Neuronal stem cell (in vitro differentiated cells): ENCODE measurements at regions not wholly inside any gene's neighbourhood (a gene's known extent, or its start where the extent isn't known, plus 50 kb on each side); places are given as distances from the start of the nearest gene placed in this dataset.

Source experiments
- DNase-seq: peaks from one replicate; pipeline ENCODE4 v3.0.0-alpha.2; 2013; ENCODE audit warnings: low spot score
- H2AFZ ChIP-seq: one replicate; pipeline ENCODE4 v1.6.1; 2013; ENCODE audit warnings: mild to moderate bottlenecking, low read length, inconsistent platforms
- H2AK5ac ChIP-seq: 2 replicates; pipeline ENCODE4 v1.6.1; 2013; ENCODE audit warnings: low read depth, mild to moderate bottlenecking, inconsistent platforms, low read length, moderate library complexity, mixed read lengths
- H2BK120ac ChIP-seq: 2 replicates; pipeline ENCODE4 v1.6.1; 2013; ENCODE audit warnings: low read depth, mild to moderate bottlenecking, inconsistent platforms, low read length, moderate library complexity, mixed read lengths
- H2BK12ac ChIP-seq: one replicate; pipeline ENCODE4 v1.6.1; 2013; ENCODE audit warnings: low read length, inconsistent platforms
- H2BK15ac ChIP-seq: 2 replicates; pipeline ENCODE4 v1.6.1; 2013; ENCODE audit warnings: mild to moderate bottlenecking, low read length, inconsistent platforms, mixed read lengths
- H2BK5ac ChIP-seq: one replicate; pipeline ENCODE4 v1.6.1; 2013; ENCODE audit warnings: inconsistent platforms, mild to moderate bottlenecking, low read length, moderate library complexity
- H3K14ac ChIP-seq: one replicate; pipeline ENCODE4 v1.6.1; 2013; ENCODE audit warnings: low read length, inconsistent platforms
- H3K18ac ChIP-seq: 2 replicates; pipeline ENCODE4 v1.6.1; 2013; ENCODE audit warnings: low read length, inconsistent platforms
- H3K23ac ChIP-seq: 2 replicates; pipeline ENCODE4 v1.6.1; 2013; ENCODE audit warnings: low read depth, mild to moderate bottlenecking, mixed read lengths, low read length, inconsistent platforms; ENCODE audit not compliant: poor library complexity
- H3K27ac ChIP-seq: replicated peaks from 3 replicates; pipeline ENCODE4 v1.5.1; 2013; ENCODE audit warnings: low read length, inconsistent platforms
- H3K27me3 ChIP-seq, 3 experiments: 2 replicates each; pipeline ENCODE4 v1.6.1; 2013; ENCODE audit warnings: low read length in 3 of 3, mild to moderate bottlenecking in 2 of 3, inconsistent platforms in 1 of 3, low read depth in 1 of 3, mixed read lengths in 1 of 3, moderate library complexity in 1 of 3; ENCODE audit not compliant: control insufficient read depth in 3 of 3, insufficient read depth in 3 of 3
- H3K36me3 ChIP-seq, 2 donors: replicated peaks in 1 of 2; 2 replicates each; pipeline ENCODE4 v1.6.1; 2013; ENCODE audit warnings: low read length in 2 of 2; ENCODE audit not compliant: control insufficient read depth in 2 of 2, insufficient read depth in 2 of 2
- H3K4ac ChIP-seq: 2 replicates; pipeline ENCODE4 v1.6.1; 2013; ENCODE audit warnings: inconsistent platforms, mild to moderate bottlenecking, low read length, moderate library complexity
- H3K4me1 ChIP-seq, 2 donors: 1 replicate in 1 of 2; 2 replicates in 1 of 2; pipeline ENCODE4 v1.6.1; 2013; ENCODE audit warnings: low read length in 2 of 2, low read depth in 1 of 2; ENCODE audit not compliant: control insufficient read depth in 2 of 2, insufficient read depth in 1 of 2
- H3K4me2 ChIP-seq: one replicate; pipeline ENCODE4 v1.6.1; 2013; ENCODE audit warnings: mild to moderate bottlenecking, low read length, inconsistent platforms; ENCODE audit not compliant: insufficient read depth, poor library complexity, severe bottlenecking
- H3K4me3 ChIP-seq, 2 donors: 2 replicates each; pipeline ENCODE4 v1.5.1; 2013; ENCODE audit warnings: low read length in 2 of 2, mild to moderate bottlenecking in 2 of 2, inconsistent platforms in 1 of 2, moderate library complexity in 1 of 2
- H3K79me1 ChIP-seq: one replicate; pipeline ENCODE4 v1.6.1; 2013; ENCODE audit warnings: low read depth, mild to moderate bottlenecking, inconsistent platforms, low read length, moderate library complexity
- H3K9ac ChIP-seq: one replicate; pipeline ENCODE4 v1.6.1; 2013; ENCODE audit warnings: mild to moderate bottlenecking, low read depth, low read length, inconsistent platforms; ENCODE audit not compliant: poor library complexity
- H3K9me3 ChIP-seq, 2 donors: replicated peaks in 1 of 2; 2 replicates each; pipeline versions ENCODE3 to v1.6.1; 2013; ENCODE audit warnings: low read length in 2 of 2, mild to moderate bottlenecking in 2 of 2, inconsistent platforms in 1 of 2, low read depth in 1 of 2, mixed read lengths in 1 of 2, moderate library complexity in 1 of 2; ENCODE audit not compliant: control insufficient read depth in 2 of 2, insufficient read depth in 1 of 2
- H4K8ac ChIP-seq: one replicate; pipeline ENCODE4 v1.6.1; 2013; ENCODE audit warnings: low read depth, mild to moderate bottlenecking, inconsistent platforms, low read length, moderate library complexity
- H4K91ac ChIP-seq: one replicate; pipeline ENCODE4 v1.6.1; 2013; ENCODE audit warnings: low read length, low read depth, mild to moderate bottlenecking, inconsistent platforms; ENCODE audit not compliant: poor library complexity
- WGBS, 2 donors: extraction: QIAGEN DNeasy Blood & Tissue Kit; methylation state at CpG; one replicate each; pipeline ENCODE4 v1.1.7; 2013; ENCODE audit warnings: missing lambda C conversion rate in 2 of 2, mixed read lengths in 1 of 2; ENCODE audit not compliant: insufficient read length in 2 of 2, insufficient replicate concordance in 1 of 2; ENCODE audit errors: extremely low coverage in 2 of 2; 5-methylcytosine and 5-hydroxymethylcytosine counted together

DNA sequence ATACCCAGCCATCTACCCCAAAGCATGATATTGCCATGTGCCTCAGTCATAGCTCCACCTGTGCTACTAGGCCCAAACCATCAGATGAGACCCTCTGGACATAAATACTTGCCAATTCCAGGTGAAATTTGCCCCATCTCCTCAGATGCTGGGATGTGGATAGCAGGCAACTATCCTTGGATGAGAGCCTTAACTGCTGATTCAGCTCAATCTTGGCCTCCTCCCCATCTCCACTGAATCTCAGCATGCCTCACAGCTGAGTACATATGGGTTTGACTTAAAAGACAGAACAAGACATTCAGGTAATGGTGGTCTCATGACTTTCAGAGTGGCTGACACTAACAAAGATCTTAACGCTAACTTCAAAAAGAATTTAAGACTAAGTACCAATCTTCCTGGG is 50.8 kb upstream of the KLHL13 start:
- Histone ChIP-seq H2AK5ac (no peak overlapping the region), H3K14ac (no peak overlapping the region), H3K36me3 (no peaks in the 10 kb centered on the region), H3K23ac (no peak overlapping the region), H4K8ac (no peak overlapping the region), H3K18ac (no peak overlapping the region), H3K79me1 (no peaks in the 10 kb centered on the region), H2AFZ (no peak overlapping the region), H4K91ac (no peak overlapping the region), H2BK12ac (no peak overlapping the region), H3K9ac (no peak overlapping the region), H3K9me3 (no peaks in the 10 kb centered on the region), H2BK15ac (no peak overlapping the region), H3K4me2 (no peak overlapping the region), H2BK5ac (no peak overlapping the region), H3K4me3 (no peak overlapping the region), H3K4me1 (no peaks in the 10 kb centered on the region), H3K27ac (no peak overlapping the region), H3K27me3 (no peaks in the 10 kb centered on the region), H3K4ac (no peak overlapping the region), H2BK120ac (no peak overlapping the region)
- WGBS, 2 donors = no CpG with 5 or more reads among the region's 1 CpG
- DNase-seq = no peak

DNA sequence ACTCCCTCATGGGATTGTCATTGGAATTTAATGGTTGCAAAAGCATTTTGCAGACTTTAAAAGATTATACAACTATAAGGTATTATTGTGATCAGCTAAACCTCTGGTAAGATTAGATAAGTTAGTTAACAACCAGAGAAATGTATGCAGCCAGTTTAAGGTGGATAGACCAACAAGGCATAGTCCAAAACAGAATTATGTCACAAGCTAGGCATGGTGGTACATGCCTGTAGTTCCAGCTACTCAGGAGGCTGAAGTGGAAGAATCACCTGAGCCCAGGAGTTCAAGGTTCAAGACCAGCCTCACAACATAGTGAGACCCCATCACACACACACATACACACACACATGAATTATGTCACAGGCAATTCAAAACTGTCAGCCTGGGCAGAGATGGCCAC is 54.7 kb upstream of the KLHL13 start:
- Histone ChIP-seq H3K9me3 (no peaks in the 10 kb centered on the region), H3K36me3 (no peaks in the 10 kb centered on the region), H3K14ac (no peak overlapping the region), H2BK120ac (no peak overlapping the region), H3K9ac (peak overlapping the region; percentile 44), H4K91ac (no peak overlapping the region), H3K4me3 (no peak overlapping the region), H3K27me3 (no peaks in the 10 kb centered on the region), H3K4me1 (no peaks in the 10 kb centered on the region), H3K27ac (no peak overlapping the region), H2AK5ac (no peak overlapping the region), H2BK15ac (no peak overlapping the region), H2BK12ac (no peak overlapping the region), H2BK5ac (no peak overlapping the region), H3K4me2 (no peak overlapping the region), H4K8ac (no peak overlapping the region), H3K4ac (no peak overlapping the region), H2AFZ (no peak overlapping the region), H3K18ac (no peak overlapping the region), H3K23ac (no peak overlapping the region), H3K79me1 (no peaks in the 10 kb centered on the region)
- DNase-seq = no peak

DNA sequence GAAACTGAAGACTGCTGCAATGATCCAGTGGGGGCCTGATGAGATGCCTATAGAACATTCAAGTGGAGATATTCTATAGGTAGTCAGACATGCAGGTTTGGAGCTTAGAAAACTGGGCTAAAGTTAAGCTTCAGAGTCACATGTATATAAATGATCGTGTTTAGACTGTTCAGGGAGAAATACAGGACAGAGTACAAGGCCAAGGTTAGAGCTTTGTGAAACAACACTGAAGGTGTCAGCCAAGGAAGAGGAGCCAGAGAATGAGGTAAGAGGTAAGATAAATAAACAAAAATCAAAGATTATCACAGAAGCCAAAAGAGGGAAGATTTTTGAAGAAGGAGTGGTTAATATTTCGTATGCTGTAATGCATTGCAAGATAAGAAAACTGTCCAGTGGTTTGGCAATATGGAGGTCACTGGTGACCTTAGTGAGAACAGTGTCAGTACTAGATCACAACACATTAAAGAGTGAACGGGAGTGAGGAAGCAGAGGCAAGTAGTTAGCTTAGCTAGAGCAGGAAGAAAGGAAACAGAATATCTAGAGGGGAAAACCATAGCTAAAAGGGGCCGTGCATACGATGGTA is 58.0 kb upstream of the KLHL13 start:
- H3K36me3 ChIP-seq = no peaks in the 10 kb centered on the region
- H3K4me2 ChIP-seq = no peak overlapping the region
- no peaks in the 10 kb centered on the region for H3K9me3 ChIP-seq
- H3K27ac ChIP-seq = no peak overlapping the region
- no peak overlapping the region for H2AFZ ChIP-seq
- H3K23ac ChIP-seq = no peak overlapping the region
- H3K4ac ChIP-seq = no peak overlapping the region
- no peak overlapping the region for H2BK120ac ChIP-seq
- no peak overlapping the region for H4K91ac ChIP-seq
- no peak overlapping the region for H3K14ac ChIP-seq
- H3K4me3 ChIP-seq = no peak overlapping the region
- no peak overlapping the region for H2AK5ac ChIP-seq
- no peak overlapping the region for H2BK5ac ChIP-seq
- no CpG with 5 or more reads among the region's 5 CpGs for WGBS, 2 donors
- no peak overlapping the region for H2BK12ac ChIP-seq
- H3K79me1 ChIP-seq = no peaks in the 10 kb centered on the region
- H4K8ac ChIP-seq = no peak overlapping the region
- H3K9ac ChIP-seq = no peak overlapping the region
- no peak overlapping the region for H2BK15ac ChIP-seq
- no peak for DNase-seq
- H3K27me3 ChIP-seq = peaks cover 0 to 3% (median 0%) of the 10 kb centered on the region in 3 experiments
- H3K4me1 ChIP-seq = no peaks in the 10 kb centered on the region
- H3K18ac ChIP-seq = no peak overlapping the region

DNA sequence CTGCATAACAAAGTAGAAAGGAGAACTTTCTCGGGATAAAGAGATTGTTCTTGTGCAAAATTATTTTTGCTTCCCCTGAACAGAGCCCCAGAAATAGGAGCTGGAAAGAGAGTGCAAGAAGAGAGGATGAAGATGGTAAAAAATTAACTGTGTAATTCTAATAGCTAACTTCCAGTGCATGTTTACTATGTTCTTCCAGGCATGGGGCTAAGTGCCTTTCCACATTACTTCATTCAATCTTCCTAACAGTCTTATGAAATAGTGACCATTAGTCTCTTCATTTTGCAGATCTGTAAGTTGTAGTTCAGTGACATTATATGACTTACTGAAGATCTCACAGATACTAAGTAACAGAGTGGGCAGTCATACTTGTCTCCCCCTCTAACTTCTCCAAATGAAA is 61.1 kb upstream of the KLHL13 start:
- Histone ChIP-seq H2BK120ac (no peak overlapping the region), H2AK5ac (no peak overlapping the region), H3K27me3 (peaks cover 0 to 3% (median 0%) of the 10 kb centered on the region in 3 experiments), H4K91ac (no peak overlapping the region), H3K4me2 (no peak overlapping the region), H2BK12ac (no peak overlapping the region), H3K9ac (no peak overlapping the region), H2BK15ac (no peak overlapping the region), H2BK5ac (no peak overlapping the region), H3K79me1 (no peaks in the 10 kb centered on the region), H3K9me3 (no peaks in the 10 kb centered on the region), H3K18ac (no peak overlapping the region), H4K8ac (no peak overlapping the region), H3K36me3 (no peaks in the 10 kb centered on the region), H3K4me3 (no peak overlapping the region), H2AFZ (no peak overlapping the region), H3K23ac (no peak overlapping the region), H3K14ac (no peak overlapping the region), H3K27ac (no peak overlapping the region), H3K4me1 (no peaks in the 10 kb centered on the region), H3K4ac (no peak overlapping the region)
- WGBS, 2 donors = no CpG with 5 or more reads among the region's 1 CpG
- DNase-seq = no peak
